Natural killer cell (primary cell): ENCODE measurements at regions not wholly inside any gene's neighbourhood (a gene's known extent, or its start where the extent isn't known, plus 50 kb on each side); places are given as distances from the start of the nearest gene placed in this dataset.

Experiments
- ATAC-seq, 3 donors: fragments of 150-1000 bp in 2 of 3; fragments of 200-7000 bp in 1 of 3; cut with Tn5 transposase; 1 replicate in 1 of 3; 2 replicates in 2 of 3; pipeline ENCODE4 v1.10.0; 2021; ENCODE audit warnings: mild to moderate bottlenecking in 2 of 3, moderate library complexity in 2 of 3
- DNase-seq, 2 donors: peaks; one replicate each; pipeline versions ENCODE4 v3.0.0 to v3.0.0-alpha.2; 2013 to 2021; ENCODE audit warnings: mixed read lengths in 1 of 2
- H3K27ac ChIP-seq: one replicate; pipeline ENCODE4 v1.5.1; 2013; ENCODE audit warnings: mild to moderate bottlenecking, low read length
- H3K27me3 ChIP-seq: one replicate; pipeline ENCODE4 v1.6.1; 2013; ENCODE audit warnings: low read length; ENCODE audit not compliant: control insufficient read depth, insufficient read depth
- H3K36me3 ChIP-seq: one replicate; pipeline ENCODE4 v1.6.1; 2013; ENCODE audit warnings: low read length; ENCODE audit not compliant: control insufficient read depth, insufficient read depth
- H3K4me1 ChIP-seq: one replicate; pipeline ENCODE4 v1.6.1; 2013; ENCODE audit warnings: low read length; ENCODE audit not compliant: control insufficient read depth, insufficient read depth
- H3K4me3 ChIP-seq: one replicate; pipeline ENCODE4 v1.5.1; 2013; ENCODE audit warnings: low read length
- H3K9me3 ChIP-seq: one replicate; pipeline ENCODE4 v1.6.1; 2013; ENCODE audit warnings: low read length; ENCODE audit not compliant: control insufficient read depth, insufficient read depth
- H3K27ac Mint-ChIP-seq, 2 donors: one replicate each; pipeline ENCODE4 v1.8.0; 2022; ENCODE audit warnings: mild to moderate bottlenecking in 2 of 2, mixed read lengths in 2 of 2, moderate library complexity in 1 of 2
- H3K27me3 Mint-ChIP-seq, 2 donors: one replicate each; pipeline ENCODE4 v1.8.0; 2022; ENCODE audit warnings: low read depth in 2 of 2, mixed read lengths in 2 of 2
- H3K36me3 Mint-ChIP-seq: one replicate; pipeline ENCODE4 v1.8.0; 2022; ENCODE audit warnings: mixed read lengths
- H3K4me1 Mint-ChIP-seq, 2 donors: one replicate each; pipeline ENCODE4 v1.8.0; 2022; ENCODE audit warnings: mixed read lengths in 2 of 2
- H3K4me3 Mint-ChIP-seq: one replicate; pipeline ENCODE4 v1.8.0; 2022; ENCODE audit warnings: mild to moderate bottlenecking, moderate library complexity, mixed read lengths
- H3K9me3 Mint-ChIP-seq, 2 donors: one replicate each; pipeline ENCODE4 v1.8.0; 2022; ENCODE audit warnings: mixed read lengths in 2 of 2
- WGBS: methylation state at CpG from one replicate; pipeline ENCODE4 v1.1.7; 2013; ENCODE audit warnings: missing lambda C conversion rate; ENCODE audit not compliant: insufficient coverage; 5-methylcytosine and 5-hydroxymethylcytosine counted together
- intact Hi-C: fragments of 100-400 bp; cut with micrococcal nuclease; formaldehyde crosslinking; loops from one replicate; pipeline ENCODE4 v1.14.2; 2022
- TF ChIP-seq, protein P1 (sequence below): fragments of 200-600 bp; IDR thresholded peaks from one replicate; pipeline ENCODE4 v1.8.0; 2022; ENCODE audit warnings: antibody characterized with exemption

DNA sequence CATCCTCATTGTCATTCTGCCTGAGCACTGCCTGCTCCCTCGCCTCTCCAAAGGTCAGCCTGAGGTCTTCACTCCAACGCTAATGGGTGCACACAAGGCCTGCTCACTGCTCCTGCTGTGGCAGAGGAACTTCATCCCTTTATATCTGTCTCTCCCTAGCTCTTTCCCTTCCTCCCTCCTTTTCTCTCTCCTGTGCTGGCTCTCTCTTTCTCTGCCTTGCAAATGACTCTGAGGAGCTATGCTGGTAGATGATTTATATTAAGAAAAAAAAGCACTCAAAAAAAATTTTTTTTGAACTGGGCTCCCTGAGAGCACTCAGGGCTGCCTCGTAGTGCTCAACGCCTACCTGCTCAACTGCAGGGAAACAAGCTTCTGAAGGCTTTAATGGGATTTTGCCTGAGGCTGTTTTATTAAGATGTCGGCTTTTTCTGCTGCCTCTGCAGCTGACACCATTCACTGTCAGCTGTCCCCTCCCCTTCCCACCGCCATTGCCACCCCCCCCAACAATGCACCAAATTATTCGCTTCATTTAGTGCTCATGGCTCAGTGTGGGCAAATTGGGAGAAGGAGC, 137.7 kb upstream of the DEFB112 start:
- WGBS: 69% methylated on average over 5 of the region's 7 CpGs
- no peaks in the 10 kb centered on the region for H3K27me3 Mint-ChIP-seq
- Histone ChIP-seq H3K4me1 (no peaks in the 10 kb centered on the region), H3K4me3 (no peak overlapping the region), H3K36me3 (no peaks in the 10 kb centered on the region), H3K27ac (no peak overlapping the region), H3K9me3 (no peaks in the 10 kb centered on the region), H3K27me3 (no peaks in the 10 kb centered on the region)
- DNase-seq (no peak), ATAC-seq (no peak)
- intact Hi-C loops: no loop called here
- TF ChIP-seq, protein P1, sequence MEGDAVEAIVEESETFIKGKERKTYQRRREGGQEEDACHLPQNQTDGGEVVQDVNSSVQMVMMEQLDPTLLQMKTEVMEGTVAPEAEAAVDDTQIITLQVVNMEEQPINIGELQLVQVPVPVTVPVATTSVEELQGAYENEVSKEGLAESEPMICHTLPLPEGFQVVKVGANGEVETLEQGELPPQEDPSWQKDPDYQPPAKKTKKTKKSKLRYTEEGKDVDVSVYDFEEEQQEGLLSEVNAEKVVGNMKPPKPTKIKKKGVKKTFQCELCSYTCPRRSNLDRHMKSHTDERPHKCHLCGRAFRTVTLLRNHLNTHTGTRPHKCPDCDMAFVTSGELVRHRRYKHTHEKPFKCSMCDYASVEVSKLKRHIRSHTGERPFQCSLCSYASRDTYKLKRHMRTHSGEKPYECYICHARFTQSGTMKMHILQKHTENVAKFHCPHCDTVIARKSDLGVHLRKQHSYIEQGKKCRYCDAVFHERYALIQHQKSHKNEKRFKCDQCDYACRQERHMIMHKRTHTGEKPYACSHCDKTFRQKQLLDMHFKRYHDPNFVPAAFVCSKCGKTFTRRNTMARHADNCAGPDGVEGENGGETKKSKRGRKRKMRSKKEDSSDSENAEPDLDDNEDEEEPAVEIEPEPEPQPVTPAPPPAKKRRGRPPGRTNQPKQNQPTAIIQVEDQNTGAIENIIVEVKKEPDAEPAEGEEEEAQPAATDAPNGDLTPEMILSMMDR: no peak
- H3K4me1 Mint-ChIP-seq: no peaks in the 10 kb centered on the region
- peaks cover 10 to 34% of the 10 kb centered on the region in 2 donors for H3K9me3 Mint-ChIP-seq
- no peaks in the 10 kb centered on the region for H3K36me3 Mint-ChIP-seq
- H3K4me3 Mint-ChIP-seq: no peak overlapping the region
- H3K27ac Mint-ChIP-seq: no peak overlapping the region

DNA sequence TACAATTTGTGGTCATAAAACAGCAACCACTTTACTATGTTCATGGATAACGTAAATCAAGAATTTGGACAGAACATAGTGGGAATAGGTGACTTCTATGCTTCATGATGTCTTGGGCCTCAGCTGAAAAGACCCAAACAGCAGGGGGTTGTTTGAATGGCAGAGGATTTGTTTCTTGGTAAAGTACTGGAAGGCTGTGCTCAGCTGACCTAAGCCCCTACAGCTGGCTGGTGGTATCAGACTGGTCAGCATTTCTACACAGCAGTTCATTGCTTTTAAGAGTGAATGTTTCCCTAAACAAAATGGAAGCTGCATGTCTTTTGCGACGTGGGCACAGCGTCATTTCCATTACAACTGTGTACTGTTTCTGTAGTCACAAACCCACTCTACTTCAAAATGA, 148.5 kb upstream of the DEFB112 start:
- ATAC-seq (no peak), DNase-seq (no peak)
- intact Hi-C loops: no loop called here
- Histone ChIP-seq H3K4me3 (no peak overlapping the region), H3K9me3 (no peaks in the 10 kb centered on the region), H3K4me1 (no peaks in the 10 kb centered on the region), H3K27me3 (no peaks in the 10 kb centered on the region), H3K27ac (no peak overlapping the region), H3K36me3 (no peaks in the 10 kb centered on the region)
- Mint-ChIP-seq H3K27me3 (no peaks in the 10 kb centered on the region), H3K36me3 (no peaks in the 10 kb centered on the region), H3K27ac (no peak overlapping the region), H3K4me1 (no peaks in the 10 kb centered on the region), H3K9me3 (peaks cover 3 to 4% of the 10 kb centered on the region in 2 donors), H3K4me3 (no peak overlapping the region)
- 89% methylated on average over 1 of the region's 4 CpGs for WGBS
- TF ChIP-seq, protein P1: no peak

DNA sequence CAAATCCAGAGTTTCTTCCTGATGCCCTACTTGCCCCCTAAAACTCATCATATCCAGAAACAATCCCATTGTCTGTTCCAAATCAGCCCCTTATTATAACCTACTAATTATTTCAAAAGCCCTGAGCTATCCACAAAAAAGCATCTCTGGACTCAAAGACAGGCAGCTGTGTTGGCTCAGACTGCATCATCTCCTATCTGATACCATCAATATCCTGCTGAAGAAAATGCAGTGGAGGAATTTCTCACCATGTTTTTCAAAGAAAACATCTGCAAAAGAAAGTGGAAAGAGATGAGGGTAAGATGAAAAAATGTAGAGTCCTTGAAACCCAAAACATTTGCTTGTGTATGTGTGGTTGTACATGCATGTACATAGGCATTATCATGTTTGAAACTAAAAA, 153.0 kb upstream of the DEFB112 start:
- no peak overlapping the region for H3K4me3 Mint-ChIP-seq
- Histone ChIP-seq H3K36me3 (no peaks in the 10 kb centered on the region), H3K4me1 (no peaks in the 10 kb centered on the region), H3K27me3 (no peaks in the 10 kb centered on the region), H3K4me3 (no peak overlapping the region), H3K27ac (no peak overlapping the region), H3K9me3 (no peaks in the 10 kb centered on the region)
- H3K27me3 Mint-ChIP-seq: no peaks in the 10 kb centered on the region
- H3K4me1 Mint-ChIP-seq: no peaks in the 10 kb centered on the region
- DNase-seq (no peak), ATAC-seq (no peak)
- no peaks in the 10 kb centered on the region for H3K36me3 Mint-ChIP-seq
- TF ChIP-seq, protein P1: no peak
- H3K9me3 Mint-ChIP-seq: peaks cover 12 to 17% of the 10 kb centered on the region in 2 donors
- H3K27ac Mint-ChIP-seq: no peak overlapping the region
- intact Hi-C loops: no loop called here

DNA sequence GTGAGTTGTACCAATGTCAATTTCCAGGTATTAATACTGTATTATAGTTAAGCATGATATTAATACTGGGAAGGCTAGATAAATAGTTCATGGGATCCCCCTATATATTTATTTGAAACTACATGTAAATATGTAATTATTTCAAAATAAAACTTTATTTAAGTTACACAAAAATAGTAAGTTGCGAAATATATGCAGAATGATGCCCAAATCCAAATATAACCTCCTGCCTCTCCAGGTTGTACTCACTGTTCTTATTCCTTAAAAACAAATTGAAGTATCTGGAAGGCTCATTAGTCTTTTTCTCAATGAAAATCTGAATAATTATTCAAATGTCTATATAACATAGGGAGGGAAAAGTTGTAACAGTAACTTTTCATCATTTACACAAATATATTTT, 161.9 kb upstream of the DEFB112 start:
- Mint-ChIP-seq H3K36me3 (no peaks in the 10 kb centered on the region), H3K27me3 (no peaks in the 10 kb centered on the region), H3K9me3 (peaks cover 10 to 12% of the 10 kb centered on the region in 2 donors), H3K27ac (no peak overlapping the region), H3K4me3 (no peak overlapping the region), H3K4me1 (no peaks in the 10 kb centered on the region)
- TF ChIP-seq, protein P1: no peak
- intact Hi-C loops: no loop called here
- Histone ChIP-seq H3K4me1 (no peaks in the 10 kb centered on the region), H3K27me3 (no peaks in the 10 kb centered on the region), H3K36me3 (no peaks in the 10 kb centered on the region), H3K4me3 (no peak overlapping the region), H3K9me3 (no peaks in the 10 kb centered on the region), H3K27ac (no peak overlapping the region)
- ATAC-seq (no peak), DNase-seq (no peak)
- 80% methylated on average over 1 of the region's 1 CpG for WGBS
